Sigmoid colon (tissue), 4 donors: ENCODE measurements at regions not wholly inside any gene's neighbourhood (a gene's known extent, or its start where the extent isn't known, plus 50 kb on each side); places are given as distances from the start of the nearest gene placed in this dataset.

ENCODE experiments used
- EP300 ChIP-seq, 4 donors: sonication (generic); formaldehyde crosslinking; IDR thresholded peaks; one replicate each; pipeline ENCODE4 v1.6.1; 2017; ENCODE audit warnings: antibody characterized with exemption in 4 of 4
- TF ChIP-seq, protein P1 (sequence below), 4 experiments: fragments of 450-650 bp in 3 of 4; fragments of 200-600 bp in 1 of 4; IDR thresholded peaks; one replicate each; pipeline ENCODE4 v1.5.1; 2016 to 2019; ENCODE audit warnings: antibody characterized with exemption in 4 of 4, mild to moderate bottlenecking in 3 of 4, moderate library complexity in 2 of 4

DNA sequence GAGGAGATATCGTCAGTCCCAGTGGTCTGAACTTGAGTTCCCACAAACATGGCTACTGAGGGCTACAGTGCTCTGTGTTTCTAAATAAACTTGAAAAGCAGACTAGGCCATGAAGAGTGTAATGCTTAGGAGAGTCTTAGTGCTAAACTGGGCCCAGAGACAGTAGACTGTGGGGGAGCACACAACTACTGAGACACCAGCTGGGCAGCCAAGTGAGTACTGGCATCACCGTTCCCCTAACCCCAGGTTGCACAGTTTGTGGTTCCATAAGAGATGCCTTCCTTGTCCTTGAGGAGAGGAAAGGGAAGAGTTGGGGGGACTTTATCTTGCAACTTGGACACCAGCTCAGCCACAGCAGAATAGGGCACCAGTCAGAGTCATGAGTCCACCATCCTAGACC, 172.1 kb upstream of the DMRTA1 start:
- TF ChIP-seq, protein P1, sequence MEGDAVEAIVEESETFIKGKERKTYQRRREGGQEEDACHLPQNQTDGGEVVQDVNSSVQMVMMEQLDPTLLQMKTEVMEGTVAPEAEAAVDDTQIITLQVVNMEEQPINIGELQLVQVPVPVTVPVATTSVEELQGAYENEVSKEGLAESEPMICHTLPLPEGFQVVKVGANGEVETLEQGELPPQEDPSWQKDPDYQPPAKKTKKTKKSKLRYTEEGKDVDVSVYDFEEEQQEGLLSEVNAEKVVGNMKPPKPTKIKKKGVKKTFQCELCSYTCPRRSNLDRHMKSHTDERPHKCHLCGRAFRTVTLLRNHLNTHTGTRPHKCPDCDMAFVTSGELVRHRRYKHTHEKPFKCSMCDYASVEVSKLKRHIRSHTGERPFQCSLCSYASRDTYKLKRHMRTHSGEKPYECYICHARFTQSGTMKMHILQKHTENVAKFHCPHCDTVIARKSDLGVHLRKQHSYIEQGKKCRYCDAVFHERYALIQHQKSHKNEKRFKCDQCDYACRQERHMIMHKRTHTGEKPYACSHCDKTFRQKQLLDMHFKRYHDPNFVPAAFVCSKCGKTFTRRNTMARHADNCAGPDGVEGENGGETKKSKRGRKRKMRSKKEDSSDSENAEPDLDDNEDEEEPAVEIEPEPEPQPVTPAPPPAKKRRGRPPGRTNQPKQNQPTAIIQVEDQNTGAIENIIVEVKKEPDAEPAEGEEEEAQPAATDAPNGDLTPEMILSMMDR (IDR thresholded peaks at IDR 0.05) = no peak
- TF ChIP-seq EP300 (IDR thresholded peaks at IDR 0.05) = no peak
